ENCODE measurements at regions not wholly inside any gene's neighbourhood (a gene's known extent, or its start where the extent isn't known, plus 50 kb on each side); places are given as distances from the start of the nearest gene placed in this dataset.
"Not testable (repeated sequence)": the region's sequence is repeated elsewhere in the genome, so short reads cannot be mapped to it uniquely, and the experiment has no call there.

GRCh38 chr12:105595440-105595839 is 264.9 kb downstream of the C12orf75 start:
- DNase-seq = no peak

- DNase-seq = no peak
These were observed 266.2 kb downstream of the C12orf75 start for GRCh38 chr12:105596731-105597130.

- DNase-seq = no peak
These were observed 267.5 kb downstream of the C12orf75 start for GRCh38 chr12:105598031-105598430.

GRCh38 chr12:105600911-105601545 is 270.5 kb downstream of the C12orf75 start:
- DNase-seq = no peak

GRCh38 chr12:105602312-105602711 is 271.8 kb downstream of the C12orf75 start:
- not testable (repeated sequence) for DNase-seq

GRCh38 chr12:105604281-105604680 is 273.8 kb downstream of the C12orf75 start:
- not testable (repeated sequence) for DNase-seq

- not testable (repeated sequence) for DNase-seq
These were observed 276.1 kb downstream of the C12orf75 start for GRCh38 chr12:105606613-105607012.

GRCh38 chr12:105609001-105609400 is 278.5 kb downstream of the C12orf75 start:
- not testable (repeated sequence) for DNase-seq

- no peak for DNase-seq
These were observed 280.0 kb downstream of the C12orf75 start for GRCh38 chr12:105610459-105610858.

- no peak for DNase-seq
These were observed 280.8 kb downstream of the C12orf75 start for GRCh38 chr12:105611340-105611739.

GRCh38 chr12:105613269-105613668 is 282.8 kb downstream of the C12orf75 start:
- no peak for DNase-seq

- DNase-seq = no peak
These were observed 283.4 kb downstream of the C12orf75 start for GRCh38 chr12:105613887-105614286.

- DNase-seq = no peak
These were observed 286.6 kb downstream of the C12orf75 start for GRCh38 chr12:105616971-105617540.

GRCh38 chr12:105622220-105622619 is 291.7 kb downstream of the C12orf75 start:
- no peak for DNase-seq

- no peak for DNase-seq
These were observed 292.6 kb downstream of the C12orf75 start for GRCh38 chr12:105622846-105623736.

GRCh38 chr12:105626653-105627052 is 296.2 kb downstream of the C12orf75 start:
- DNase-seq = no peak

GRCh38 chr12:105637470-105637869 is 307.0 kb downstream of the C12orf75 start:
- DNase-seq = no peak

- DNase-seq = no peak
These were observed 310.3 kb downstream of the C12orf75 start for GRCh38 chr12:105640761-105641160.

GRCh38 chr12:105641749-105642148 is 311.3 kb downstream of the C12orf75 start:
- no peak for DNase-seq

GRCh38 chr12:105644770-105645169 is 314.3 kb downstream of the C12orf75 start:
- no peak for DNase-seq

GRCh38 chr12:105654606-105655005 is 324.1 kb downstream of the C12orf75 start:
- DNase-seq = no peak

GRCh38 chr12:105658389-105658788 is 327.9 kb downstream of the C12orf75 start:
- no peak for DNase-seq

GRCh38 chr12:105659355-105660075 is 329.0 kb downstream of the C12orf75 start:
- DNase-seq = no peak
